ENCODE measurements at regions not wholly inside any gene's neighbourhood (a gene's known extent, or its start where the extent isn't known, plus 50 kb on each side); places are given as distances from the start of the nearest gene placed in this dataset.
A peak's percentile ranks its signal among the peaks of the same experiment; 100 is the strongest.

GRCh38 chr1:9449110-9449627 is 90.1 kb upstream of the SLC25A33 start:
- POLR2A ChIA-PET: interaction anchor here (0.5 kb wide), 1 partner anchor 9 kb away, joined by 9 read pairs; no protein-coding TSS in a partner anchor
- no peak for DNase-seq (ENCODE audit: low read depth, low spot score)

GRCh38 chr1:9449976-9450696 is 89.1 kb upstream of the SLC25A33 start:
- H3K36me3 ChIP-seq (ENCODE audit: control insufficient read depth, insufficient read depth, low read length): no peaks in the 10 kb centered on the region
- H3K4me1 ChIP-seq (ENCODE audit: control insufficient read depth, insufficient read depth, low read length): peaks cover 28% of the 10 kb centered on the region
- intact Hi-C loops (cut with micrococcal nuclease; ENCODE audit: unreplicated experiment) (loop anchor here (10.0 kb wide), 1 partner anchor 75 kb away; no protein-coding TSS in a partner anchor), in situ Hi-C loops (cut with HindIII; ENCODE audit: low pct_unique_long_range_greater_than_20kb, low sequenced_read_pairs) (no loop called here)
- POLR2A ChIA-PET: interaction anchor here (0.5 kb wide), 1 partner anchor 8 kb away, joined by 9 read pairs; no protein-coding TSS in a partner anchor
- BruUV-seq (replicated peaks): no TSS peak
- no peaks in the 10 kb centered on the region for H3K27me3 ChIP-seq (ENCODE audit: control insufficient read depth, insufficient read depth, low read length)
- TF ChIP-seq, protein P1, sequence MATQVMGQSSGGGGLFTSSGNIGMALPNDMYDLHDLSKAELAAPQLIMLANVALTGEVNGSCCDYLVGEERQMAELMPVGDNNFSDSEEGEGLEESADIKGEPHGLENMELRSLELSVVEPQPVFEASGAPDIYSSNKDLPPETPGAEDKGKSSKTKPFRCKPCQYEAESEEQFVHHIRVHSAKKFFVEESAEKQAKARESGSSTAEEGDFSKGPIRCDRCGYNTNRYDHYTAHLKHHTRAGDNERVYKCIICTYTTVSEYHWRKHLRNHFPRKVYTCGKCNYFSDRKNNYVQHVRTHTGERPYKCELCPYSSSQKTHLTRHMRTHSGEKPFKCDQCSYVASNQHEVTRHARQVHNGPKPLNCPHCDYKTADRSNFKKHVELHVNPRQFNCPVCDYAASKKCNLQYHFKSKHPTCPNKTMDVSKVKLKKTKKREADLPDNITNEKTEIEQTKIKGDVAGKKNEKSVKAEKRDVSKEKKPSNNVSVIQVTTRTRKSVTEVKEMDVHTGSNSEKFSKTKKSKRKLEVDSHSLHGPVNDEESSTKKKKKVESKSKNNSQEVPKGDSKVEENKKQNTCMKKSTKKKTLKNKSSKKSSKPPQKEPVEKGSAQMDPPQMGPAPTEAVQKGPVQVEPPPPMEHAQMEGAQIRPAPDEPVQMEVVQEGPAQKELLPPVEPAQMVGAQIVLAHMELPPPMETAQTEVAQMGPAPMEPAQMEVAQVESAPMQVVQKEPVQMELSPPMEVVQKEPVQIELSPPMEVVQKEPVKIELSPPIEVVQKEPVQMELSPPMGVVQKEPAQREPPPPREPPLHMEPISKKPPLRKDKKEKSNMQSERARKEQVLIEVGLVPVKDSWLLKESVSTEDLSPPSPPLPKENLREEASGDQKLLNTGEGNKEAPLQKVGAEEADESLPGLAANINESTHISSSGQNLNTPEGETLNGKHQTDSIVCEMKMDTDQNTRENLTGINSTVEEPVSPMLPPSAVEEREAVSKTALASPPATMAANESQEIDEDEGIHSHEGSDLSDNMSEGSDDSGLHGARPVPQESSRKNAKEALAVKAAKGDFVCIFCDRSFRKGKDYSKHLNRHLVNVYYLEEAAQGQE (IDR thresholded peaks at IDR 0.05; ENCODE audit: insufficient read depth in 1 of 2, low read depth in 2 of 2, low read length in 1 of 2): no peak
- TF ChIP-seq POLR2AphosphoS5 (IDR thresholded peaks at IDR 0.05; ENCODE audit: low read depth, low read length) (no peak), TCF7L2 (IDR thresholded peaks at IDR 0.05; ENCODE audit: low read depth, low read length) (no peak), CTCF (IDR thresholded peaks at IDR 0.05) (no peak), SIN3A (IDR thresholded peaks at IDR 0.05; ENCODE audit: borderline replicate concordance, insufficient read depth, low read depth, low read length) (no peak)
- no peaks in the 10 kb centered on the region for H3K9me3 ChIP-seq (ENCODE audit: control insufficient read depth, insufficient read depth, low read depth, low read length)
- ATAC-seq (no peak), DNase-seq (ENCODE audit: low read depth, low spot score) (no peak)
- CTCF ChIA-PET: interaction anchor here (0.5 to 0.9 kb wide), 2 partner anchors 46 to 78 kb away, joined by 3 to 7 read pairs; no protein-coding TSS in a partner anchor
- peak overlapping the region; percentile 66; the same call in 1 of the 2 replicates for H3K27ac ChIP-seq (ENCODE audit: low read length)
- H3K4me3 ChIP-seq (ENCODE audit: low read depth in 2 of 2, low read length in 2 of 2): no peak overlapping the region

More at GRCh38 chr1:9449110-9449627, 90.1 kb upstream of the SLC25A33 start:
- in situ Hi-C loops (cut with HindIII; ENCODE audit: low pct_unique_long_range_greater_than_20kb, low sequenced_read_pairs): no loop called here
- Histone ChIP-seq H3K4me1 (ENCODE audit: control insufficient read depth, insufficient read depth, low read length) (peaks cover 28% of the 10 kb centered on the region), H3K27me3 (ENCODE audit: control insufficient read depth, insufficient read depth, low read length) (no peaks in the 10 kb centered on the region), H3K36me3 (ENCODE audit: control insufficient read depth, insufficient read depth, low read length) (no peaks in the 10 kb centered on the region), H3K27ac (ENCODE audit: low read length) (peak overlapping the region; percentile 84), H3K4me3 (ENCODE audit: low read depth in 2 of 2, low read length in 2 of 2) (no peak overlapping the region), H3K9me3 (ENCODE audit: control insufficient read depth, insufficient read depth, low read depth, low read length) (no peaks in the 10 kb centered on the region)
- TF ChIP-seq, protein P1 (IDR thresholded peaks at IDR 0.05; ENCODE audit: insufficient read depth in 1 of 2, low read depth in 2 of 2, low read length in 1 of 2): no peak
- TF ChIP-seq POLR2AphosphoS5 (IDR thresholded peaks at IDR 0.05; ENCODE audit: low read depth, low read length) (no peak), SIN3A (IDR thresholded peaks at IDR 0.05; ENCODE audit: borderline replicate concordance, insufficient read depth, low read depth, low read length) (no peak), TCF7L2 (IDR thresholded peaks at IDR 0.05; ENCODE audit: low read depth, low read length) (no peak), CTCF (IDR thresholded peaks at IDR 0.05) (no peak)
- ATAC-seq: no peak
- CTCF ChIA-PET: interaction anchor here (0.6 to 0.9 kb wide), 2 partner anchors 78 to 159 kb away, joined by 3 read pairs; no protein-coding TSS in a partner anchor
- intact Hi-C loops (cut with micrococcal nuclease; ENCODE audit: unreplicated experiment): no loop called here
- no TSS peak for BruUV-seq (replicated peaks)
